IMR-90 (cell line): ENCODE measurements at regions not wholly inside any gene's neighbourhood (a gene's known extent, or its start where the extent isn't known, plus 50 kb on each side); places are given as distances from the start of the nearest gene placed in this dataset.
A peak's percentile ranks its signal among the peaks of the same experiment; 100 is the strongest.

Experiments used
- ATAC-seq: fragments of 200-7000 bp; cut with Tn5 transposase; 2 replicates; pipeline ENCODE4 v1.9.1; 2020; ENCODE audit warnings: low read depth, mild to moderate bottlenecking, moderate library complexity
- BruUV-seq: library from RNA; stranded (reverse); fragments of 400-500 nt; replicated peaks from 2 replicates; lab custom pipeline; 2021; lab: Mats Ljungman, UMichigan
- CTCF ChIA-PET: fragments of 300-600 bp; formaldehyde crosslinking; extraction: SDS; loops from one replicate; lab custom pipeline; 2021; ENCODE audit warnings: antibody characterized with exemption; lab: Yijun Ruan, JAX
- POLR2A ChIA-PET: fragments of 300-600 bp; sonication (Branson Sonifier 250); formaldehyde crosslinking; loops from one replicate; lab custom pipeline; 2022; ENCODE audit warnings: antibody characterized with exemption; ENCODE audit not compliant: unreplicated experiment; lab: Charles Lee
- DNase-seq: peaks from one replicate; pipeline ENCODE4 v3.0.0; 2013
- H2AFZ ChIP-seq: replicated peaks from 2 replicates; pipeline ENCODE3; 2013; ENCODE audit warnings: low read length, mild to moderate bottlenecking; ENCODE audit not compliant: poor library complexity
- H2AK5ac ChIP-seq: 2 replicates; pipeline ENCODE4 v1.6.1; 2013; ENCODE audit warnings: low read depth, low read length, inconsistent platforms
- H2AK9ac ChIP-seq: replicated peaks from 2 replicates; pipeline ENCODE3; 2013; ENCODE audit warnings: mild to moderate bottlenecking, low read depth, low read length, moderate library complexity; ENCODE audit not compliant: poor library complexity
- H2BK120ac ChIP-seq: 2 replicates; pipeline ENCODE4 v1.6.1; 2013; ENCODE audit warnings: low read depth, low read length, inconsistent platforms
- H2BK15ac ChIP-seq: 3 replicates; pipeline ENCODE4 v1.6.1; 2013; ENCODE audit warnings: low read depth, low read length, inconsistent platforms
- H2BK20ac ChIP-seq: 2 replicates; pipeline ENCODE4 v1.6.1; 2013; ENCODE audit warnings: low read depth, mild to moderate bottlenecking, inconsistent platforms, low read length, moderate library complexity
- H2BK5ac ChIP-seq: 2 replicates; pipeline ENCODE4 v1.6.1; 2013; ENCODE audit warnings: mild to moderate bottlenecking, low read depth, low read length, inconsistent platforms; ENCODE audit not compliant: poor library complexity, severe bottlenecking
- H3K14ac ChIP-seq: replicated peaks from 2 replicates; pipeline ENCODE4 v1.6.1; 2013; ENCODE audit warnings: low read depth, low read length, inconsistent platforms
- H3K18ac ChIP-seq: 2 replicates; pipeline ENCODE4 v1.6.1; 2013; ENCODE audit warnings: low read depth, low read length, control low read depth
- H3K23ac ChIP-seq: 2 replicates; pipeline ENCODE4 v1.6.1; 2013; ENCODE audit warnings: low read depth, low read length, inconsistent platforms
- H3K27ac ChIP-seq: 2 replicates; pipeline ENCODE4 v1.5.1; 2013; ENCODE audit warnings: mild to moderate bottlenecking, control low read depth, low read length; ENCODE audit not compliant: insufficient read depth
- H3K27me3 ChIP-seq: 2 replicates; pipeline ENCODE4 v1.6.1; 2013; ENCODE audit warnings: low read length; ENCODE audit not compliant: control insufficient read depth, insufficient read depth
- H3K36me3 ChIP-seq: 2 replicates; pipeline ENCODE4 v1.6.1; 2013; ENCODE audit warnings: low read length, mixed read lengths; ENCODE audit not compliant: control insufficient read depth, insufficient read depth
- H3K4ac ChIP-seq: 2 replicates; pipeline ENCODE4 v1.6.1; 2013; ENCODE audit warnings: low read depth, low read length, inconsistent platforms
- H3K4me1 ChIP-seq: 2 replicates; pipeline ENCODE4 v1.6.1; 2013; ENCODE audit warnings: low read length, mixed read lengths; ENCODE audit not compliant: control insufficient read depth, insufficient read depth
- H3K4me2 ChIP-seq: 2 replicates; pipeline ENCODE4 v1.6.1; 2013; ENCODE audit warnings: low read depth, mild to moderate bottlenecking, control low read depth, low read length, moderate library complexity
- H3K4me3 ChIP-seq: 2 replicates; pipeline ENCODE4 v1.5.1; 2013; ENCODE audit warnings: low read depth, mild to moderate bottlenecking, control low read depth, low read length, moderate library complexity; ENCODE audit not compliant: insufficient read depth
- H3K56ac ChIP-seq: 2 replicates; pipeline ENCODE4 v1.6.1; 2013; ENCODE audit warnings: low read length, inconsistent platforms; ENCODE audit not compliant: insufficient read depth; ENCODE audit errors: extremely low read depth
- H3K79me1 ChIP-seq, 2 experiments: 2 replicates each; pipeline ENCODE4 v1.6.1; 2013; ENCODE audit warnings: low read length in 2 of 2, inconsistent platforms in 1 of 2, low read depth in 1 of 2
- H3K9ac ChIP-seq: 2 replicates; pipeline ENCODE4 v1.6.1; 2013; ENCODE audit warnings: low read depth, low read length, control low read depth
- H3K9me1 ChIP-seq: 2 replicates; pipeline ENCODE4 v1.6.1; 2013; ENCODE audit warnings: low read length, inconsistent platforms; ENCODE audit not compliant: insufficient read depth
- H3K9me3 ChIP-seq: 2 replicates; pipeline ENCODE4 v1.6.1; 2013; ENCODE audit warnings: low read length; ENCODE audit not compliant: control insufficient read depth, insufficient read depth
- H4K20me1 ChIP-seq: 2 replicates; pipeline ENCODE4 v1.6.1; 2013; ENCODE audit warnings: low read length, inconsistent platforms; ENCODE audit not compliant: insufficient read depth
- H4K5ac ChIP-seq: 2 replicates; pipeline ENCODE4 v1.6.1; 2013; ENCODE audit warnings: mild to moderate bottlenecking, low read depth, low read length, control low read depth
- H4K8ac ChIP-seq, 2 experiments: 2 replicates each; pipeline ENCODE4 v1.6.1; 2013; ENCODE audit warnings: low read depth in 2 of 2, low read length in 2 of 2, control low read depth in 1 of 2, inconsistent platforms in 1 of 2
- H4K91ac ChIP-seq: 2 replicates; pipeline ENCODE4 v1.6.1; 2013; ENCODE audit warnings: low read depth, low read length, inconsistent platforms; ENCODE audit not compliant: insufficient read depth
- MAZ ChIP-seq: IDR thresholded peaks from 2 replicates; pipeline ENCODE4 v1.6.1; 2012; ENCODE audit warnings: low read depth, mild to moderate bottlenecking, low read length, improper control_type of control experiment, moderate library complexity, borderline replicate concordance
- WGBS, 2 experiments: methylation state at CpG; one replicate each; pipeline versions ENCODE4 v1.1.5 to v1.1.7; 2013; ENCODE audit warnings: missing lambda C conversion rate in 2 of 2; ENCODE audit not compliant: insufficient read length in 1 of 2; ENCODE audit errors: extremely low coverage in 2 of 2; 5-methylcytosine and 5-hydroxymethylcytosine counted together
- dilution Hi-C: fragments of 300-500 bp; cut with HindIII; formaldehyde crosslinking; loops from one replicate; pipeline ENCODE4 v1.14.3; 2018; ENCODE audit warnings: low sequenced_read_pairs; ENCODE audit not compliant: unreplicated experiment
- in situ Hi-C: fragments of 300-500 bp; cut with MboI; formaldehyde crosslinking; loops from 3 replicates; pipeline ENCODE4 v1.14.3; 2019; ENCODE audit warnings: low sequenced_read_pairs, inconsistent platforms, mixed read lengths
- intact Hi-C: fragments of 100-400 bp; cut with micrococcal nuclease; formaldehyde crosslinking; loops from 2 replicates; pipeline ENCODE4 v1.10.0; 2022

DNA sequence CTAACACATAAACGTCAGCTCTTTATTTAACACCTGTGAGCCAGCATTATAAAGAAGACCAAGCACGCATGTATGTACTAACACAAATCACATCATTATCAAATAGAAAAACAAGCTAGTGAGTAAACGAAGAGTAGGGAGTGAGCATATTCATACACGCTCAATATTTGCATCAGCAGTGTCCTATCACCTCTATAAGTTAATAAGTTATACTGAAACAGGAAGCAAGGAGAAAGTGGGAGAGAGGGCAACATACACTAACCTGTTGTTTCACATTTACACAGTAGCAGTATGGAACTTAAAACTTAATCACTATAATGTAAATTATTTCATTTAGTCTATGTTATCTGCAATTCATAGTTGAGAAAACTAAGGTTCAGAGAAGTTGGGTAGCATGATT is 321.5 kb upstream of the TANK start:
- H3K4me1 ChIP-seq = peaks cover 5% of the 10 kb centered on the region
- peak overlapping the region; percentile 84; the same call in 1 of the 2 replicates for H2BK20ac ChIP-seq
- no peaks in the 10 kb centered on the region for H3K79me1 ChIP-seq
- dilution Hi-C loops = no loop called here
- H4K91ac ChIP-seq = no peak overlapping the region
- in situ Hi-C loops = no loop called here
- H3K18ac ChIP-seq = peak overlapping the region; percentile 64; the same call in 1 of the 2 replicates
- no CpG with 5 or more reads among the region's 4 CpGs for WGBS, 2 experiments
- ATAC-seq = no peak
- ChIA-PET CTCF (no interaction called here), POLR2A (no interaction called here)
- intact Hi-C loops = loop anchor here (5.0 kb wide), 4 partner anchors 171 to 566 kb away; partner anchors contain the start of gene RBMS1
- peak overlapping the region; percentile 38; the same call in 1 of the 2 replicates for H3K14ac ChIP-seq
- H2AK9ac ChIP-seq = no peak overlapping the region
- no peak overlapping the region for H2AFZ ChIP-seq
- H3K27me3 ChIP-seq = no peaks in the 10 kb centered on the region
- TF ChIP-seq MAZ = no peak
- peak overlapping the region; percentile 52; the same call in 1 of the 2 replicates for H3K23ac ChIP-seq
- H2AK5ac ChIP-seq = peak overlapping the region; percentile 76; the same call in 1 of the 2 replicates
- no peak overlapping the region for H4K8ac ChIP-seq
- 0 out of 2 replicates have a peak, but pooled peaks cover 2% of the 10 kb centered on the region for H3K9me3 ChIP-seq
- H3K4ac ChIP-seq = no peak overlapping the region
- no peaks in the 10 kb centered on the region for H3K36me3 ChIP-seq
- no peak overlapping the region for H3K4me3 ChIP-seq
- no peak overlapping the region; the same call in 2 of the 3 replicates for H2BK15ac ChIP-seq
- H4K20me1 ChIP-seq = no peaks in the 10 kb centered on the region
- H4K5ac ChIP-seq = no peak overlapping the region; the same call in 1 of the 2 replicates
- no peak overlapping the region for H3K56ac ChIP-seq
- H3K9me1 ChIP-seq = peaks cover 2% of the 10 kb centered on the region; the same call in 1 of the 2 replicates
- H3K9ac ChIP-seq = no peak overlapping the region
- no peak overlapping the region for H3K27ac ChIP-seq
- H2BK120ac ChIP-seq = peak overlapping the region; percentile 88; the same call in 1 of the 2 replicates
- no TSS peak for BruUV-seq
- no peak for DNase-seq
- H2BK5ac ChIP-seq = no peak overlapping the region
- H3K4me2 ChIP-seq = no peak overlapping the region
